ENCODE measurements at regions not wholly inside any gene's neighbourhood (a gene's known extent, or its start where the extent isn't known, plus 50 kb on each side); places are given as distances from the start of the nearest gene placed in this dataset.

DNA sequence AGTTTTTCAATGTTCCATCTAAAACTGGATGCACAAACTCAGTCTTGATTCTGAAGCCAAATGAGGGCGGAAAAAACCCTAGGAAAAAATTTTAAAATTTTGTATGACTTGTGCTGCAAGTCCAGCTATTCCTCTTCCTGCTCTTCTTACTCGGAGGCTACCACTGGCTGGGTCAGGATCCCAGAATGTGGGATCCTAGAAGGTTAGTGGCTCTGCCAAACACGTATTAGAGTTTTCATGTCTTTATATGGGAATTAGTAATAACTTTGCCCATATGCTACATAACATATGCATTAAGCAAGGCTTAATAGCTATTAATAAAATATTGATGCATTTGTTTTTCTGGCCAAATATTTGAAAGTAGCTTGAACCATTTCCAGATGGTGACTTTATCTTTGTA, 458.3 kb downstream of the AGTPBP1 start:
- no peaks in the 10 kb centered on the region for H3K9me3 ChIP-seq
- intact Hi-C loops (cut with DNase I; ENCODE audit: low total_unique reads): no loop called here
- no peaks in the 10 kb centered on the region for H3K4me1 ChIP-seq
- no peak for TF ChIP-seq POLR2A (IDR thresholded peaks at IDR 0.05)
- TF ChIP-seq POLR2AphosphoS5 (IDR thresholded peaks at IDR 0.05): no peak
- TF ChIP-seq, protein P1, sequence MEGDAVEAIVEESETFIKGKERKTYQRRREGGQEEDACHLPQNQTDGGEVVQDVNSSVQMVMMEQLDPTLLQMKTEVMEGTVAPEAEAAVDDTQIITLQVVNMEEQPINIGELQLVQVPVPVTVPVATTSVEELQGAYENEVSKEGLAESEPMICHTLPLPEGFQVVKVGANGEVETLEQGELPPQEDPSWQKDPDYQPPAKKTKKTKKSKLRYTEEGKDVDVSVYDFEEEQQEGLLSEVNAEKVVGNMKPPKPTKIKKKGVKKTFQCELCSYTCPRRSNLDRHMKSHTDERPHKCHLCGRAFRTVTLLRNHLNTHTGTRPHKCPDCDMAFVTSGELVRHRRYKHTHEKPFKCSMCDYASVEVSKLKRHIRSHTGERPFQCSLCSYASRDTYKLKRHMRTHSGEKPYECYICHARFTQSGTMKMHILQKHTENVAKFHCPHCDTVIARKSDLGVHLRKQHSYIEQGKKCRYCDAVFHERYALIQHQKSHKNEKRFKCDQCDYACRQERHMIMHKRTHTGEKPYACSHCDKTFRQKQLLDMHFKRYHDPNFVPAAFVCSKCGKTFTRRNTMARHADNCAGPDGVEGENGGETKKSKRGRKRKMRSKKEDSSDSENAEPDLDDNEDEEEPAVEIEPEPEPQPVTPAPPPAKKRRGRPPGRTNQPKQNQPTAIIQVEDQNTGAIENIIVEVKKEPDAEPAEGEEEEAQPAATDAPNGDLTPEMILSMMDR (IDR thresholded peaks at IDR 0.05 in 8 of 11, conservative IDR thresholded peaks at IDR 0.05 in 3 of 11): no peak
- no peak overlapping the region for H3K4me3 ChIP-seq
- H3K27me3 ChIP-seq (replicated peaks in 1 of 7): no peaks in the 10 kb centered on the region
- 72 to 89% (median 82%) methylated on average over 3 of the region's 3 CpGs for WGBS, 5 donors
- H3K36me3 ChIP-seq: no peaks in the 10 kb centered on the region
- no peak for DNase-seq
- H3K27ac ChIP-seq: no peak overlapping the region

DNA sequence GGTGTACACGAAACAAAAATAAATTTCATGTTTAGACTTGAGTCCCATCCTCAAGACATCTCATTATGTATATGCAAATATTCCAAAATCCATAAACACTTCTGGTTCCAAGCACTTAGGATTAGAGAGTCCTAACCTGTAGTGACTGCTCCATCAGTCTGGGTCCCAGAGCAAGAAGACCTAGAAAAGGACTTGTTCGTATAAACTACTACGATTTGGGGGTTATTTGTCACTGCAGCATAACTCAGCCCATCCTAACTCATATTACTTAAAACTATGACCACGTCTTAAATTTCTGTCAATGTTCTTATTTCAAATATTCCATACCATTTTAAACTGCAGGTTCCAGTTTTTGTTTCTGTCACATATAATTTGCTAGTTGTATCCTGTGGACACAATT, 463.0 kb downstream of the AGTPBP1 start:
- 64 to 93% (median 69%) methylated on average over 4 of the region's 4 CpGs for WGBS, 5 donors
- no peak for DNase-seq
- Histone ChIP-seq H3K27ac (no peak overlapping the region), H3K27me3 (replicated peaks in 1 of 7) (no peaks in the 10 kb centered on the region), H3K4me1 (no peaks in the 10 kb centered on the region), H3K36me3 (no peaks in the 10 kb centered on the region), H3K4me3 (no peak overlapping the region), H3K9me3 (no peaks in the 10 kb centered on the region)
- no peak for TF ChIP-seq POLR2AphosphoS5 (IDR thresholded peaks at IDR 0.05)
- TF ChIP-seq, protein P1 (IDR thresholded peaks at IDR 0.05 in 8 of 11, conservative IDR thresholded peaks at IDR 0.05 in 3 of 11): no peak
- no peak for TF ChIP-seq POLR2A (IDR thresholded peaks at IDR 0.05)
- intact Hi-C loops (cut with DNase I; ENCODE audit: low total_unique reads): no loop called here

GRCh38 chr9:85276741-85277140, 465.0 kb downstream of the AGTPBP1 start:
- Histone ChIP-seq H3K4me1 (no peaks in the 10 kb centered on the region), H3K27me3 (replicated peaks in 1 of 7) (no peaks in the 10 kb centered on the region), H3K4me3 (no peak overlapping the region), H3K27ac (no peak overlapping the region), H3K9me3 (no peaks in the 10 kb centered on the region), H3K36me3 (no peaks in the 10 kb centered on the region)
- intact Hi-C loops (cut with DNase I; ENCODE audit: low total_unique reads): no loop called here
- TF ChIP-seq POLR2AphosphoS5 (IDR thresholded peaks at IDR 0.05): no peak
- TF ChIP-seq, protein P1 (IDR thresholded peaks at IDR 0.05 in 8 of 11, conservative IDR thresholded peaks at IDR 0.05 in 3 of 11): no peak
- WGBS, 5 donors: 64 to 77% (median 68%) methylated on average over 4 of the region's 4 CpGs
- no peak for DNase-seq

DNA sequence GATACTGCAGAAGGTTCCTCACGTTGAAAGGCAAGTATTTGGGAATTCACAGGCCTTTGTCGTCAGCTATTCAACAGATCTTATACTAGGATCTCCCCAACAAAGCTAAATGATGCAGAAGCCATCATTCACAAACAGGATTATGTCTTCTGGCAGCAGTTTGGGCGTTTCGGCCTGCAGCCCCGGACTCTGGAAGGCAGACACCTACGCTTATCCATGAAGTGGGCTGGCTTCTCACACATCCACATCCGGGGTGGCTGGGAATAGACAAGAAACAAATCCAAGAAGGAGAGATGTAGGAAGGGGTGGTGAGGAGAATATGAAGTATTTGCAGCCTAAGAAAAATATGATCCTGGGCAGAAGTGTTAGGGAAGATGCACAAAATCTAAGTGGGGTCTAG, 471.9 kb downstream of the AGTPBP1 start:
- Histone ChIP-seq H3K4me3 (no peak overlapping the region), H3K36me3 (no peaks in the 10 kb centered on the region), H3K27me3 (replicated peaks in 1 of 7) (no peaks in the 10 kb centered on the region), H3K9me3 (no peaks in the 10 kb centered on the region), H3K4me1 (peaks cover 0 to 5% (median 0%) of the 10 kb centered on the region in 6 donors), H3K27ac (no peak overlapping the region)
- 84 to 95% (median 89%) methylated on average over 7 of the region's 7 CpGs for WGBS, 5 donors
- intact Hi-C loops (cut with DNase I; ENCODE audit: low total_unique reads): no loop called here
- no peak for DNase-seq
- TF ChIP-seq, protein P1 (IDR thresholded peaks at IDR 0.05 in 8 of 11, conservative IDR thresholded peaks at IDR 0.05 in 3 of 11): no peak
- no peak for TF ChIP-seq POLR2AphosphoS5 (IDR thresholded peaks at IDR 0.05)
- no peak for TF ChIP-seq POLR2A (IDR thresholded peaks at IDR 0.05)

Measured in spleen (tissue), 11 donors.